NCI-H1092 treated with DMSO at 0.1 percent for 48 hours (cell line): ENCODE measurements at regions not wholly inside any gene's neighbourhood (a gene's known extent, or its start where the extent isn't known, plus 50 kb on each side); places are given as distances from the start of the nearest gene placed in this dataset.

Experiments
- DNase-seq: peaks from one replicate; lab custom pipeline; 2025; lab: John Stamatoyannopoulos, UW

- DNase-seq = no peak
These were observed 71.2 kb upstream of the RUNX3 start for GRCh38 chr1:25001125-25001915.

GRCh38 chr1:24999906-25000305, 69.8 kb upstream of the RUNX3 start:
- no peak for DNase-seq

DNA sequence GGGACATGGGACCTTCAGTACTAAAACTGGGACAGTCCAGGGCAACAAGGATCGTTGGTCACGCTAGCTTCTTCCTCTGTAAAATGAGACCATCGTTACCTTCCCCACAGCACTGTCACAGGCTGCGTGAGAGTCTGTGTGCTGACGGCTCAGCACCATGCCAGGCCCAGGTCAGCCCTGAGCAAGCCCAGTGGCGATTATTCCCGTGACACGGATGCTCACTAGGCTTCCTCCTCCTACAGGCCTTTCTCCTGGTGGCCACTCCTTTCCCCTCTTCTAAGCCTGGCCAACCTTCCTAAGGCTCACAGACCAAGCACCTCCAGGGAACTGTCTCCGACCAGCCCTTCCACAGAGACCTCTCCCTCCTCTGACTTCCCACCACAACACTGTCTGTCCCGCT, 69.3 kb upstream of the RUNX3 start:
- DNase-seq = no peak

DNA sequence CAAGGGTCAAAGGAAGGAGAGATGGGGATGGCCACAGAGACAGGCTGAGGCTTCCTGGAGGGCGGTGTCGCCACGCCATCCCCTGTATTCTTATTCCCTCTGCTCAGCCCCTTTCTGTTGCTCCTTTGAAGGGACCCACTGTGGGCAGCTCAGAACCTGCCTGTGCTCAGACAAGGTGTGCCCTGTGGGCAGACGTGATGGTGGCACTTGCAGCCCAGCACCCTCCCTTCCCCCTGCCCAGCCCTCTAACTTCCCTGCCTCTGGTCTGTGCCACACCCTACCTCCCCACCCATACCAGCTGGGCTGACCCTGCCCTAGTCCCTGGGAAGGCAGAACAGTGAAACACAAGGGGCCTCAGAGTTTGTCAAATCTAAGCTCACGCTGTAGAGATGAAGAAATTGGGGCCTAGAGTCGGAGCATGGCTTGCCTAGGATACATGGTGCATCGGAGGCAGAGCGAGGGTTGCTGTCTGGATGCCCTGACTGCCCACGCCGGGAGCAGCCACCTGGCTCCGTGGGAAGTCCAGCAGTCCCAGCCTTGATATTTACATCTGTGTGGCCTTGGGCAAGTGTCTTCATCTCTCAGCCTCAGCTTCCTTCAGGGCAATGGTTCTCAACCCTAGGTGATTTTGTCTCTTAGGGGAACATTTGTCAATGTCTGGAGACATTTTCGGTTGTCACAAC, 68.6 kb upstream of the RUNX3 start:
- DNase-seq = no peak

- DNase-seq = no peak
These were observed 67.2 kb upstream of the RUNX3 start for GRCh38 chr1:24996983-24997893.

- DNase-seq = no peak
These were observed 66.4 kb upstream of the RUNX3 start for GRCh38 chr1:24996456-24996855.

DNA sequence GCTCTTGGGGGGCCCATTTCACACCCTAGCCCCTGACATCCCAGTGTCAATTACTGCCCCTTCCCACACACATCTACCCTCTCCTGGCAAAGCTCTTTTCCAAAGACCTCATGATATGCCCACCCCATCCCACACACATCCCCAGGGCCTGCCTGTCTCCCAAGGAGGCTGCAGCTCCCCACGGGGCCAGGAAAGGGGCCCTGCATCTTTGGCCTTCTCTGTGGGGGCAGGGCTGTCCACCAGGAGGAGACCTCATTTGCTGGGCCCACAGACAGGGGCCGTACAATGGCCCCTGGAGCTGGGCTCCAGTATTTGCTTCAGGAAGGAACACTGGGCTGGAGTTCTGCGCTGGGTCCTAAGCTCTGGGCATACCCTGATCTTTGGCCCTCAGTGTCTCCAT, 65.6 kb upstream of the RUNX3 start:
- DNase-seq = no peak

DNA sequence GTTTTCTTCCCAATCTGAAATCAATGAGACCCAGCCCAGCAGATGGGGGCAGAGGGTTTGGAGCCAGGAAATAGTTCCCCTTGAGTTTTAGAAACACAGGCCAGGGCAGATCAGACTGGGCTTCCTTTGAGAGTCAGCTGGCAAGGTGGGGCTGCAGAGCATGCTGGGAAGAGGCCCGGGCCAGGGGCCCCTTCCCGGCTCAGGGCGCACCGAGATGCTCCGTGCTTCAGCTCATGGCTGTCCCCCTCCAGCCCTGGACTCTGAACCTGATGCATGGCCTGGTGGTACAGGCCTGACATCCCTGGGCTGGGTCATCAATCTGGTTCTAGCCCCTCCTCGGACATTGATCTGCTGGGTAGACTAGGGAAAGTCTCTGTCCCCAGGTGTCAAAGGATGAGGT, 65.1 kb upstream of the RUNX3 start:
- no peak for DNase-seq

DNA sequence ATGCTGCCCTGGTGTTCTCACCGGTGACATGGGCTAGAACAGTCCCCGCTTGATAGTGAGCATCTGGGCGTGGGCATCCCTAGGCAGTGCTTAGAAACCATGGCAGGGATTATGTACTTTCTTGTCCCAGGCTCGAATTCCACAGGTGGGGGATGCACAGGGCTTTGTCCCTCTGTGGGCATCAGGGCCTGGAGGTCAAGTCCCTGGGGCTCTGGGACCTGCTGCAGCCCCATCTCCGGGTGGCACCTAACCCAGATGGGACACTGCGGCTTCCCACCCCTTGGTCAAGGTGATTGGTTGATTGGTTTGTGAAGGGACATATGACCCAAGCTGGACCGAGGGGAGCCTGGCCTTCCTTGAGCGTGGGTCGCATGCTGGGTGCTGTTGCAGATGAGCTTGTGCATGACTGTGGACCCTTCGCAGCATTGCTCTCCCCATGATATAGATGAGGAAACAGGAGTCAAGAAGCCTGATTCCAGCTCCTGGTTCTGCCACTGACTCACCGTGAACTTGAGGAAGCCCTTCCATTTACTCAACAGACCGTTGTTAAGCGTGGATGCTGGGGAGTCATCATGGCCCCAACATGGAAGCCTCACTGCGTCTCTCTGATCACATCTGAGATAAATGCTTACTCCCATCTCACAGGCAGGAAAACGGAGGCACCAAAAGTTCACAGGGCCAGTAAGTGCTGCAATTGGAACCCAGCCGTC, 64.0 kb upstream of the RUNX3 start:
- DNase-seq = no peak

GRCh38 chr1:24992761-24993211, 62.7 kb upstream of the RUNX3 start:
- no peak for DNase-seq

DNA sequence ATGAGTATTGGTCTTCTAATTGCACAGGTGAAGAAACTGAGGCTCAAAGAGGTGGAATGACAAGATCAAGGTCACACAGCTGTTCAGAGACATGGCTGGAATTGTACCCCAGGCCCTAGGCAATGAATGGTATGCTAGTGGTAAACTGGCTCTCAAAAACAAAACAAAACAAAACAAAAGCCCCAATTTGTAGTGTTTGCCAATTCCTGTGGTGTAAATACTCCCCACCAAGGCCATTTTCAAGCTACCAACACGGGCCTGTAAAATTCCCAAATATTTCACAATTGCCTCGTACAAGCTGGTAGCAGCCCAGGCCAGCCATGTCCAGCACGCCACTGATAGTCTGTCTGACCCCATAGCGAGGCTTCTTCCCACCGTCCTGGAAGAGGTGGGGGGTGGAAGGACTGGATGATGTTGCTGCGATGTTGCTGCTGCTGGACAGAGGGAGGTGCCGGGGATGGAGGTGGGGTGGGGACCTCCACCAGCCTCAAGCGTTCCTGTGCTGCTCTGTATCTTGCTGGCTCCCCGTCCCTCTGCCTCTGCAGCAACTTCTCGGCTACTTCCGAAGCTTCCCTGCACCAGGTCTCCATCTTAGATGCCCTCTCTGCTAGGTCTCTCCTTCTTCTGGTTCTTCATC, 62.2 kb upstream of the RUNX3 start:
- no peak for DNase-seq

DNA sequence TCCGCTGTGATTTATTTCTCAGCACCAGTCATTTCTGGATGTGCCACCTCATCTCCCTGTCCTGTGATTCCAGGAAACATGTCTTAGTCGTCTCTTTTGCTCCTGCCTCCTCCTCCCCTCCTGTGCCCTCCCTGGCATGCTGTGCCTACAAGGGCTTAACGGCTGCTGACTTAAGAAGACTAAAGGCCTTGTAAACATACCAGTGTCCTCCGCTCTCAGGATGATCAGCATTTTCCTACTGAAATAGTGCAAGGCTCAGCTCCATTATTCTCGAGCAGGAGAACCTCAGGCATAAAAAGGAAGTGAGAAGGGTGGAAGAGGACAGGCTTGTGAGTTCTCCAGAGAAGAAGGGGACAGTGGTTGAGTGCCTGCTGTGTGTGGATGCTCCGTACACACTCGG, 61.6 kb upstream of the RUNX3 start:
- no peak for DNase-seq

DNA sequence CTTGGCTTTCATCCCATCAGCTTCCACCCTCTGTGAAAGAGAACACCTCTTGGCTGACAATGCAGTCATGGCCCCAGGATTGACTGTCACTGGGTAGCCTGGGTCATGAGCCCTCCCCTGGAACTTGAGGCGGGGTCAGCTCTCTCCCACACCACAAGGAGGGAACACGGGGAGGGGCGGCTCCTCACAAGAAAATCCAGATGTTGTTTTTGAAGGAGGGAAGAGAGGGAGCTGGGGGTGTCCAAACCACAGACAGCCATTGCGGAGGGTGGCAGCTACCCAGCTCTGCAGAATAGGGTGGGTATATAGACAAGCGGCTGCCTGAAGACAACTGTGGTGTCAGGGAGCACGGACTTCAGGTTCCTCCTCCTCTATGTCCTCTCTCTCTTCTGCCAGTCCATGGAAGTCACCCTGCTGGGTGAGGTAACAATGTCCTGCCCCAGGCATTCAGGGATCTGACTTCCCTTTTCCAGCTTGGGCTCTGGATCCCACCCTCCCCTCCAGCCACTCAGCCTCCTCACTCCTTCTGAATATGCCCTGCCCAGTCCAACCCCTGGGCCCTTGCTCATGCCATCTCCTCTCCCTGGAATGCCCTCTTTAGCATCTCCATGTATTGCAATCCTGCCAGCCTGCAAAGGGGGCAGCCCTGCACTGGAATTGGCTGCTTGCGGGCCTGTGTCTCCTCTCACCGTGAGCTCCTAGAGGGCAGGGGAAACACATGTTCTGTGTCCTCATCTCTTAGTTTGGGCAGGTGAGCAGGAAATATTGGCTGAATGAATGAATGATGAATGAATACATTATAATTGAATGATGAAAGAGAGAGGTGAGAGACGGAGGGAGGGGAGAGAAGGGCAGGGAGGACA, 60.9 kb upstream of the RUNX3 start:
- DNase-seq = no peak

DNA sequence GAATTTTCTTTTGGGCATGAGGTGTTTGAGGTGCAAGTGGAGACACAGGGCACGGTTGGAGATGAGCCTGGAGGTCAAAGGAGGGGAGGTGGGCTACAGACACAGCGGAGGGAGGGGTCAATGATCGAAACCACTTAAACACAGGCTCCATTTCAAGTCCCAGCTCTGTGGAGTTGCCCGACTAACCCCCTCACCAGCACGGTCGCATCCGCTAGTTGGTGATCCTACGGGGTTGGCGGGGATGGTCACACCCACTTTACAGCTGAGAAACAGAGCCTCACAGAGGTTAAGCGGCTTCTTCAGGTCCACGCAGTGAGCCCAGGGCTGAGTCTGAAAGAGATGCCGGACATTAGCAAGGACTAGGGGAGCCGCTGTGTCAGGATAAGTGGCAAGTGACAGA, 60.1 kb upstream of the RUNX3 start:
- DNase-seq = no peak

- no peak for DNase-seq
These were observed 59.0 kb upstream of the RUNX3 start for GRCh38 chr1:24989082-24989481.

- DNase-seq = no peak
These were observed 58.5 kb upstream of the RUNX3 start for GRCh38 chr1:24988558-24988912.

- DNase-seq = no peak
These were observed 57.9 kb upstream of the RUNX3 start for GRCh38 chr1:24987875-24988557.

DNA sequence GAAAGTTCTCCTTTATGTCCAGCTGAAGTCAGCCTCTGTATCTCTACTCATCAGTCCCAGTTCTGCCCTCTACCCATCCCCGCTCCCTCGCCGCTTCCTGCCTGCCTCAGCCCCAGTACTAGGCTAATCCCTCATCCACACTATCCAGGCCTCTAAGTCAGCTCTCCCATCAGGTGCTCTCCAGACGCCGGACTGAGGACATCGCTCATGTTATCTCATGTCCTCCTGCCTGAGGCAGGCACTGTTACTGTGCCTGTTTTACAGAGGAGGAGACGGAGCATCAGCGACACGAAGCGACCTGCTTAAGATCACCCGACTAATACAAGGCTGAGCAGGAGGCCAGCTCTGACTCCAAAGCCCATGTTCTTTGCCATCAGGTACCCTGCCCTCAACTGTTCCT, 57.3 kb upstream of the RUNX3 start:
- no peak for DNase-seq

GRCh38 chr1:24986372-24986965, 56.4 kb upstream of the RUNX3 start:
- no peak for DNase-seq

GRCh38 chr1:24985737-24986136, 55.7 kb upstream of the RUNX3 start:
- no peak for DNase-seq
